HL-60 (cell line): ENCODE measurements at regions not wholly inside any gene's neighbourhood (a gene's known extent, or its start where the extent isn't known, plus 50 kb on each side); places are given as distances from the start of the nearest gene placed in this dataset.

ENCODE experiments used
- DNase-seq, 2 experiments: peaks; one replicate each; pipeline ENCODE4 v3.0.0-alpha.2; 2010 to 2020; ENCODE audit warnings: low read depth in 1 of 2, low spot score in 1 of 2
- H3K27ac ChIP-seq: fragments of 250-450 bp; sonication (Bioruptor Pico); replicated peaks from 2 replicates; pipeline ENCODE4 v1.5.1; 2020; ENCODE audit warnings: mild to moderate bottlenecking, moderate library complexity
- H3K27me3 ChIP-seq: fragments of 250-450 bp; sonication (Bioruptor Pico); 2 replicates; pipeline ENCODE4 v1.5.1; 2021; ENCODE audit warnings: mild to moderate bottlenecking, moderate library complexity; ENCODE audit not compliant: insufficient read depth, poor library complexity, severe bottlenecking
- H3K4me3 ChIP-seq: replicated peaks from 2 replicates; pipeline ENCODE4 v1.5.1; 2011; ENCODE audit warnings: mild to moderate bottlenecking, control low read depth, low read length; ENCODE audit not compliant: insufficient read depth
- CTCF ChIP-seq: IDR thresholded peaks from one replicate; pipeline ENCODE4 v1.5.1; 2011; ENCODE audit warnings: low read length, control low read depth, inconsistent platforms; ENCODE audit not compliant: insufficient read depth
- GABPA ChIP-seq: IDR thresholded peaks from 2 replicates; pipeline ENCODE4 v1.6.1; 2012; ENCODE audit warnings: low read depth
- POLR2AphosphoS5 ChIP-seq: IDR thresholded peaks from 2 replicates; pipeline ENCODE4 v1.6.1; 2012; ENCODE audit warnings: low read depth
- REST ChIP-seq: IDR thresholded peaks from 2 replicates; pipeline ENCODE4 v1.6.1; 2012; ENCODE audit warnings: low read depth; ENCODE audit not compliant: insufficient replicate concordance
- SPI1 ChIP-seq: IDR thresholded peaks from 2 replicates; pipeline ENCODE4 v1.6.1; 2012; ENCODE audit warnings: low read depth, mild to moderate bottlenecking, borderline replicate concordance

- TF ChIP-seq POLR2AphosphoS5 (no peak), REST (no peak), SPI1 (no peak), CTCF (no peak), GABPA (no peak)
- no peak for DNase-seq
- Histone ChIP-seq H3K27me3 (no peaks in the 10 kb centered on the region), H3K27ac (no peak overlapping the region), H3K4me3 (no peak overlapping the region)
These were observed 399.2 kb downstream of the SHANK2 start for GRCh38 chr11:70853068-70853769.

GRCh38 chr11:70853770-70854108 is 398.6 kb downstream of the SHANK2 start:
- no peaks in the 10 kb centered on the region for H3K27me3 ChIP-seq
- H3K4me3 ChIP-seq = no peak overlapping the region
- no peak for DNase-seq
- TF ChIP-seq GABPA (no peak), POLR2AphosphoS5 (no peak), CTCF (no peak), SPI1 (no peak)
- no peak overlapping the region for H3K27ac ChIP-seq

GRCh38 chr11:70854201-70854600 is 398.2 kb downstream of the SHANK2 start:
- DNase-seq = no peak
- H3K27ac ChIP-seq = no peak overlapping the region
- no peak overlapping the region for H3K4me3 ChIP-seq
- no peaks in the 10 kb centered on the region for H3K27me3 ChIP-seq
- TF ChIP-seq SPI1 (no peak), GABPA (no peak), POLR2AphosphoS5 (no peak), CTCF (no peak), REST (no peak)
